Upper lobe of left lung (tissue), 4 donors: ENCODE measurements at regions not wholly inside any gene's neighbourhood (a gene's known extent, or its start where the extent isn't known, plus 50 kb on each side); places are given as distances from the start of the nearest gene placed in this dataset.

Experiments used
- EP300 ChIP-seq, 4 donors: sonication (generic); formaldehyde crosslinking; IDR thresholded peaks; one replicate each; pipeline ENCODE4 v1.5.1; 2017; ENCODE audit warnings: antibody characterized with exemption in 4 of 4, control low read depth in 2 of 4
- POLR2A ChIP-seq, 4 donors: fragments of 450-650 bp; IDR thresholded peaks; one replicate each; pipeline ENCODE4 v1.5.1; 2016 to 2017; ENCODE audit warnings: antibody characterized with exemption in 4 of 4, mild to moderate bottlenecking in 2 of 4
- POLR2AphosphoS5 ChIP-seq, 2 donors: sonication (generic); formaldehyde crosslinking; IDR thresholded peaks; one replicate each; pipeline ENCODE4 v1.5.1; 2017; ENCODE audit warnings: antibody characterized with exemption in 2 of 2
- TF ChIP-seq, protein P1 (sequence below), 6 experiments: fragments of 450-650 bp in 4 of 6; fragments of 200-600 bp in 2 of 6; sonication (generic) in 2 of 6; IDR thresholded peaks; one replicate each; pipeline ENCODE4 v1.5.1; 2016 to 2019; ENCODE audit warnings: antibody characterized with exemption in 6 of 6

DNA sequence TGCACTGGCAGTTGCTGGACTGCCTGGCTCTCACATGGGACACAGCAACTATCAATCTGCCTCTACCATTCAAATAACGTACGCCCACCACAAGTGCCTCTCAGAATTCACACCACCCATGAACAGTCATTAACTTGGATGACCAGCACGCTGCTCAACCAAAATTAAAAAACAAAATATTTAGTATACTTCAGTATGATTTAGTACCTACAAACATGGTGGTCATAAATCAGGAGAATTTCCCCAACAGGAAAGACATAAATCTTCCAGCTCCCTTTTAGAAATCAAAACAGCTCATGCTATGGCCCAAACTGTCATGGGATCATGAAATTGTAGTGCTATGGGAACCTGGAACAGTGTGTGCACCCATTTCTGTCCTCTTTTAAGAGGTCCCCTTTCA, 317.4 kb upstream of the ETAA1 start:
- TF ChIP-seq, protein P1, sequence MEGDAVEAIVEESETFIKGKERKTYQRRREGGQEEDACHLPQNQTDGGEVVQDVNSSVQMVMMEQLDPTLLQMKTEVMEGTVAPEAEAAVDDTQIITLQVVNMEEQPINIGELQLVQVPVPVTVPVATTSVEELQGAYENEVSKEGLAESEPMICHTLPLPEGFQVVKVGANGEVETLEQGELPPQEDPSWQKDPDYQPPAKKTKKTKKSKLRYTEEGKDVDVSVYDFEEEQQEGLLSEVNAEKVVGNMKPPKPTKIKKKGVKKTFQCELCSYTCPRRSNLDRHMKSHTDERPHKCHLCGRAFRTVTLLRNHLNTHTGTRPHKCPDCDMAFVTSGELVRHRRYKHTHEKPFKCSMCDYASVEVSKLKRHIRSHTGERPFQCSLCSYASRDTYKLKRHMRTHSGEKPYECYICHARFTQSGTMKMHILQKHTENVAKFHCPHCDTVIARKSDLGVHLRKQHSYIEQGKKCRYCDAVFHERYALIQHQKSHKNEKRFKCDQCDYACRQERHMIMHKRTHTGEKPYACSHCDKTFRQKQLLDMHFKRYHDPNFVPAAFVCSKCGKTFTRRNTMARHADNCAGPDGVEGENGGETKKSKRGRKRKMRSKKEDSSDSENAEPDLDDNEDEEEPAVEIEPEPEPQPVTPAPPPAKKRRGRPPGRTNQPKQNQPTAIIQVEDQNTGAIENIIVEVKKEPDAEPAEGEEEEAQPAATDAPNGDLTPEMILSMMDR (IDR thresholded peaks at IDR 0.05) = no peak
- TF ChIP-seq EP300 (IDR thresholded peaks at IDR 0.05) (no peak), POLR2AphosphoS5 (IDR thresholded peaks at IDR 0.05) (no peak), POLR2A (IDR thresholded peaks at IDR 0.05) (no peak)
